HG02973 (cell line): ENCODE measurements at regions not wholly inside any gene's neighbourhood (a gene's known extent, or its start where the extent isn't known, plus 50 kb on each side); places are given as distances from the start of the nearest gene placed in this dataset.

ENCODE experiments used
- ATAC-seq: cut with Tn5 transposase; IDR thresholded peaks from one replicate; pipeline ENCODE4 v1.9.1; 2021; ENCODE audit warnings: moderate library complexity; ENCODE audit not compliant: unreplicated experiment

DNA sequence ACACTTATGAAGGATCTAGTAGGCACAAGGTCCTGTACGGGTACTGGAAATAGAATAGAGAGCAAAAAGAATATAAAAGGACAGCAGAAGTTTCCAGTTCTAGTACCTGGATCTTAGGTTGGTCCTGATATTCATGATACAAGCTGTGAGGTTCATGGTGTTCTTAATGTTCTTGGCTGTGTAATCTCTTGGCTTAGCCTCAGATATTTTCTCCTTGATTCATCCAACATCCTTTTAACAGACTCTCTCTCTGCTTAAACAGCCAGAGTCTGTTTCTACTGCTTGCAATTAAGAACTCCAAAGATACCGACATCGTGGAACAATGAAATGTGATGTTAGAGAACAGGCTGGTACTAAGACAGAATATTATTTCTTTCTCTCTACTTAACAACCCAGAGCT lies 49.9 kb downstream of the CNTN3 start:
- no peak for ATAC-seq

DNA sequence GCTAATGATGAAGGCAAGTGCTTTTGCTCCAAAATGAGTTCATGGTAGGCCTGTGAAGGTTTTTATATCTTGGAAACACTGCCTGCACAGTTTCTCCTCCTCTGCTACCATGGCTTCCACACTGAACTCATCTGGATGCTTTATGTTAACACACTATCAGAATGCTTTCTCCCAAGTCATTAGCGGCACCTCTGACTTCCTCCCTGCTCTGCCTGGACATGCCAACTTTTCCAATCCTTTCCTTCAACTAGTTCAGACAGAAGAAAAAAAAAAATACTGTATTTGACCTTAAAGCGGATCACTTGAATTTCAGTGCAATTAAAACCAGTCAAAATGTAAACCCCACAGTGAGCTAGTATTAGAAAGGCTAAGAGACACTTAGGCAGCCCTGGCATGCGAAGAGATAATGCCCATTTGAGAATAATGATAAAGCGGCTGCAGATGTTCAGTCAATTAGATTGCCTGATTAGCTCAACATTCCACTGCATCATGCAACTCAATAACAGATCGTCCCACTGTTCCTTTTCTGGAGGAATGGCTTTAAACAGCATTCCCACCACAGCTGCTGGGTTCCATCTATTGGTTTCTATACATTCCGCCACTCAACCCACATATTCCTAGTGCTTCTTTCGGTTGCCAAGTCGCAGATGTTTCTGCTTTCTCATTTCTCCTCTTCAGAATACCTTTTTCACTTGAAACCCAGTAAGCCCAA lies 51.7 kb downstream of the CNTN3 start:
- no peak for ATAC-seq

DNA sequence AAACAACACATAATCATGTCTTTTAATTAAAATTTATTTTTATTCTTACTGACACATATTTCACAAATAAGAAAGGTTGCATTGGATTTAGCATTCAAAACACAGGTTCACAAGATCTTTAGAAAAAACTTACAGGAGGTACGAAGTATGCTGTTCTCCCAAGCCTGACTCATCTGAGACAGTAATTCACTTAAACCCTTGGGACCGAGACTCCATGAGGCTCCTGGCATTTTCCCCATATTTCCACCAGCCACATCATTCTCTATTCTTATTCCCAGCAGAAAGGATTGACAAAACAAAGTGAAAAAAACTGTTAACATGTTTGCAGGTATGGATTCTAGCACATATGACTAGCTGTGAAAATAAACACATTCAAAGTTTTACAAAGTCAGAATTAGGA lies 52.6 kb downstream of the CNTN3 start:
- no peak for ATAC-seq

DNA sequence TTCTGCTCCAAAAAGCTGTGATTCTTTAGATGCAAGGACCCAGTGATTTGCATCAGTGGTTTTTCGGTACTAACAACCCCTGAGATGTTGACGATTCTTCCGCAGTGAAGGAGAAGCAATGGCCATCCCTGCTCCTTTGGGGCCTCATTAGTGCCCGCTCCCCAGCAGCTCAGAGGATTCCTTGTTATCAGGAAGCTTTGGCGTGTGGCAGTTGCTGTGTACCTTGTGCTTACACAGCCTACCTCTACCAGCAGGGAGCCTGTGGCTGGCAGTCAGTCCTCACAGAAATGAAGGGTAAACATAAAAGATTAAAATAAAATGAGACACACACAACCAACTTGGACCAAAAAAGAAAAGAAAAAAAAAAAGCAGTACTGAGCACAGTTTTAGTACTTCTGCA lies 55.2 kb downstream of the CNTN3 start:
- no peak for ATAC-seq

DNA sequence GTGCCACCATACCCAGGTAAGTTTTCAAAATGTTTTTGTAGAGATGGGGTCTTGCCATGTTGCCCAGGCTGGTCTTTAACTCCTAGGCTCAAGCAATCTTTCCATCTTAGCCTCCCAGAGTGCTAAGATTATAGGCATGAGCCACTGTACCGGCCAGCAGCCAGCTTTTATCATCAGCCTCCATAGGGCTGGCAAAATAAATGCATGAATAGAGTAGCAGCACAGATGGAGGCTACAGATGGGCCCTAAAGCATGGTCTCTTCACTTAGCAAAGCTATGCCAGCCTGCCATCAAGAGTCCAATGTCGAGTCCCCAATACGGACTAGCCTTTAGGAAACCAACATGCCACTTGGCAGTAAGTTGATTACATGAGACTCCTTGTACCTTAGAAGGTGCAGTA lies 63.8 kb downstream of the CNTN3 start:
- ATAC-seq = no peak

DNA sequence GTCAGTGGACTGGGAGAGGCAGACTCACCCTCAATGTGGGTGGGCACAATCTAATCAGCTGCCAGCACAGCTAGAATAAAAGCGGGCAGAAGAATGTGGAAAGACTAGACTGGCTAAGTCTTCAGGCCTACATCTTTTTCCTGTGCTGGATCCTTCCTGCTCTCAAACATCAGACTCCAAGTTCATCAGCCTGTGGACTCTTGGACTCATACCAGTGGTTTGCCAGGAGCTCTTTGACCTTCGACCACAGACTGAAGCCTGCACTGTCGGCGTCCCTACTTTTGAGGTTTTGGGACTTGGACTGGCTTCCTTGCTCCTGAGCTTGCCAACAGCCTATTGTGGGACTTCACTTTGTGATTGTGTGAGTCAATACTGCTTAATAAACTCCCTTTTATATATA lies 68.0 kb downstream of the CNTN3 start:
- ATAC-seq = no peak

DNA sequence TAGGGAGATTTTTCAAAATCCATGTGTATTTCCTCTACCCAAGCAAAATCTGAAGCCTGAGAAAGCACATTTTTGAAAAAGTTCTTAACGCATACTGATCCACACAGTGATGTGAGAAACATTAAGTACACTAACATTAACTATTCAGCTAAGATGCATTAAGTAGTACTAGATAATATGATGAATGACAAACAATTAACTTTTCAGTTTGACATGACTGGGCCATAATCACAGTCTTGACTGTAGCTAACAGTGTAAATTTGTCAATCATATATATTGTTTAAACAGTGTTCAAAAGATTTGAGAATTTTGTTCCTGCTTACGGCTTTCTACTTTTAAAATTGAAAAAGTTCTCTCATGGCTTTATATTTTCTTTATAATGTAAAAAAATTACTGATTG lies 72.0 kb downstream of the CNTN3 start:
- ATAC-seq = no peak

DNA sequence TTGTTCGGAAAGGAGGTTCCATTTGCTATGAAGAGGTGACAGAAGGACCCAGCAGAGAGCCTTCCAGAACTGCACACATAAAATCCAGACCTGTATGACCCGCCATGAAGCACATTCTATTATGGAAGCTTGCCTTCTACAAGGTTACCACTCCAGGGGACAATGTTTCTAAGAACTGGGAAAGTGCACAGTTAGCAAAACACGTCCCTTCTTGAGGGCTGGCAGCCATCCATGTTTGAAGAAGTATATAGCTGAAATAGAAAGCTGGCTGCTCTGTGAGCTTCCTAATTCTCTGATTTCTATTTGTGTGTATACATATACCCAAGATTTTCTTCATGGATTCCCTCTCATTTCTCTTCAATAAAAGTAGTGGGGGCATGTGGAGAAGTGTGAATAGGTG lies 74.6 kb downstream of the CNTN3 start:
- no peak for ATAC-seq

DNA sequence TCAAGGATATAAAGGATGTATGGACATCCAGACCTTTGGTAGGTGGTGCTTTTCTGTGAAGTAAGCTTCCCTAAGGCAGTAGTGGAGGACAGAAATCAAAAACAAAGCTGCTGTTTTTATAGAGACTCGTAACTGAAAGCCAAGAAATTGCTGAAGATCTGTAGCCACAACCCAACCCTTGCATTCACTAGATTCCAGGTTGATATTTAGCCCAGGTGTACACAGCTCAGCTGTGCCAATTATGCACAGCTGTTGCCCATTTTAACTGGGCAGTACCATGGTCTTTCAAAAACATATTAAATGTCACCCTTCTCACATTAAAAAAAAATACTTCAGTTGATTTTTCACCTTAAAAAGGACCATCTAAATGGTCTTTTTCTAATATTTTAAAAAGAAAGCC lies 75.8 kb downstream of the CNTN3 start:
- no peak for ATAC-seq

DNA sequence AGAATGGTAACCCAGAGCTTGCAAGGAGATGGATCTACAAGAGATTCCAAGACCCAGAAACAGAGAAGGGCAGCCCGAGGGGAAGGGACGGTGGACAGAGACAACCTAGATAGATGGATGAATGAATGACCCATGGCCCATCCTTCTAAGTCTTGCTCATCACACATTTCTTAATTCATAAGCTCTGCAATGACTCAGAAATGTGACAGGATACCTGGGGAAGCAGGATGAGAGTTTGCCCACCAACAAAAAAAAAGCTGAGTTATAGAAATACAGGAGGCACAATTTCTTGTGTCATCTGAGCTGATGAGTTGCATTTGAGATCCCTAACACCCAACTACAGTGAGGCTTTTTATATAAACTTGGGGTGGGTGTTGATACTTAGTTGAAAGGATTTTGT lies 76.6 kb downstream of the CNTN3 start:
- ATAC-seq = no peak

DNA sequence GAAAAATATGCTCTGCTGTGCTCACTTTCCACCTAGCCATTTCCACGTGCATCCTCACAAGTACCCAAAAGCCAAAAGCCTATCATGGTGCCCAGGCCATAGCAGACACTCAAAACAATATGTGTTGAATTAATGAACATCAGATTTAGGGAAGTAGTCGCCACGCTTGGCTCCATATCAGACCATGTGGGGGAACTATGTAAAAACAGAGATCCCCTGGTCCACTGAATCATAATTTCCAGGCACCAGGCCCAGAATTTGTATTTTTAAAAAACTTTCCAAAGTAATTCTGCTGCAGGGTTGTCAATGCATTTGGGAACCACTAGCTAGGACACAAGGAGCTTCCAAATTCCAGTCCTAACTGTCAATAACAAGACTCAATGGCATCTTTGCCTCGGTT lies 77.3 kb downstream of the CNTN3 start:
- ATAC-seq = no peak

DNA sequence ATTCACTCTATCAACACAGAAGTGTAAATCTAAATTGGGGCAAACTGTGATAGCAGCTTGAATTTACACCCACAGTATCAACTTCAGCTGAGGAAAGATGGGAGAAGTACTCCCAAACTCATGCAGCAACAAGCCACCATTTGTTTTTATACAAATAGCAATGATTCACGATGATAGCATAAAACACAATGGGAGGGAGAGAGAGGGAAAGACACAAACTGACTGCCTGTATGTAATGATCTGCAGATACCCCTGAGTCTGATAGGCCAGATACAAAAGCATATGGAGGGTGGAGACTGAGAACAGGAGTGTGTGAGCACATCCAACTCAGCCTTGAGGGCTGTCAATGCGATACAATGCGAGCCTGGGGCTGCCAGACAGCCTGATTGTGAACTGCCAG lies 79.2 kb downstream of the CNTN3 start:
- no peak for ATAC-seq

DNA sequence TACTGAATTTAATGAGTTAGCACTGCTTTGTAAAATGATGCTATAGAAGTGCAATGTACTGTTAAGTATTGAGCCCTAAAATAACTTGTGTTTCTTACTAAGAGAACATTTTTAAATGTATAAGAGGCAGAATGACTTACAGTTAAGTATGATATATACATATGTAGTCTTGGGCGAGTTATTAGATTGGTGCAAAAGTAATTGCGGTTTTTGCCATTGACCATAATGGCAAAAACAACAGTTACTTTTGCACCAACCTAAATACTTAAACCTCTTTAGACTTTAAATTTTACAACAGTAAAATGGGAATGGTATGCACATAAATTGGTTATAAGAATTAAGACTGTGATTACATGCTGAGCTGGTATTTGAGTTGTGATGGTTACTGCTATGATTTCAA lies 79.8 kb downstream of the CNTN3 start:
- no peak for ATAC-seq

DNA sequence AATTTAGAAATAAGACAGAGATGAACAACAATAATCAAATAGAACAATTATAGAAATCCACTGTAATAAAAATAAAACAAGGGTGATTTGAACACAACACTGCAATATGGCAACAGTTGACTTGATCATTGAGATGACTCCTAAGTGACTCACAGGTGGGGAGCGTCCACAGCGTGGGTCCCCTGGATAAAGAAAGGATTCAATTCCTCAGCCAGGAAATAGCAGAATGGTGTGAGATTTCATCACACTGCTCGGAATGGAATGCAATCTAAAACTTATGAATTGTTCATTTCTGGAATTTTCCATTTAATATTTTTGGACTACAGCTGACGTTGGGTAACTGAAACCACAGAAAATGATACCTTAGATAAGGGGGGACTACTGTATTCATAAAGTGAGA lies 82.0 kb downstream of the CNTN3 start:
- no peak for ATAC-seq

DNA sequence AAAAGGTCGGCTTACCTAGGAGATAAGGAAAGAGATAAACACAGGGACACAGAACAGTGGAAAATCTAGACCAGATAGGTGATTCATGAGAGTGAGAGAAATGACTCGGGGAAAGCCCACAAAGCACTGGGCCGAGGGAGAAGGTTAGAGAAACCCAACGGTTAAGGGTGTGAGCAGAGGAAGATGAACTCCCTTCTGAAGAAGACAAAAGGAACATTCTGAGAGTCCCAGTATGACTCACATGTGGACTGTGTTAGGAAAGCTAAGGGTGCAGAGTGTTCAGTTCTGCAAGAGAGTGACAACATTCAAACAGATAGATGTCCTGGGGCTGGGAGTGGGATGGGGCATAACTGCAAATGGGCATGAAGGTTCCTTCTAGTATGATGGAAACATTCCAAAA lies 83.0 kb downstream of the CNTN3 start:
- ATAC-seq = no peak

DNA sequence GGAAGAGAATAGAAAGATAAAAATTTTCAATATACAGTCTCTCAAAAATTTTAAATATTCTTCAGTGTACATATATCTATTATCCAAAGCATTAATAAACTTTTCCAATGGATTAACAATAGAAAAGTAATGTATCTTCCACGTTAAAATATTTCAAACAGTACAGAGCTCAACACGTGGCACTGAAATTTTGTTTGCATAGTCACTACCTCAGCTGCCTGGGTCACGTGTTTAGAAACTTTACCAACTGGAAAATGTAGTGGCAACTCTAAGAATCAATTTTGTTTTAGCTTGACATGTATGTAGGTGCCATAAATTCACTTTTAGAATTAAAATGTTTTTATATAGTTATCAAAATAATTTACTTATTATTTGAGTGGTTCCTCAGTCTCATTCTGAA lies 85.3 kb downstream of the CNTN3 start:
- ATAC-seq = no peak

DNA sequence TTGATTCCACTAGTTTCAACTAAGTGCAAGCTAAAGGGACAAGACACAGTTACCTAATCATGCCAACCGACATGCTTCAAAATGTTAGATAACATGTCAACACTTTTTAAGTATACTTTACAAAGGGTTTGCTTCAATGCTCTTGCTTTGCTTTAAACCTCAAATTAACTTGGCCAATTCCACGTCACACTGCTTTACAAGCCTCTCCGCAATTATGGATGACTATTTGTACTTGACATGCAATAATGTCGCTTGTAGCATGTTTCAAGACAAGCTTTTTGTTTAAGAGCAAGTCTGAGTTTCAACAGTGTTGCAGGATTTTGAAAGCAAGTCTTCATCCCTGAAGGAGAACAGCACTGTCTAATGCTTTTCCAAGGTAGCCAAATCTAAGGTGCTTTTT lies 86.9 kb downstream of the CNTN3 start:
- ATAC-seq = no peak

DNA sequence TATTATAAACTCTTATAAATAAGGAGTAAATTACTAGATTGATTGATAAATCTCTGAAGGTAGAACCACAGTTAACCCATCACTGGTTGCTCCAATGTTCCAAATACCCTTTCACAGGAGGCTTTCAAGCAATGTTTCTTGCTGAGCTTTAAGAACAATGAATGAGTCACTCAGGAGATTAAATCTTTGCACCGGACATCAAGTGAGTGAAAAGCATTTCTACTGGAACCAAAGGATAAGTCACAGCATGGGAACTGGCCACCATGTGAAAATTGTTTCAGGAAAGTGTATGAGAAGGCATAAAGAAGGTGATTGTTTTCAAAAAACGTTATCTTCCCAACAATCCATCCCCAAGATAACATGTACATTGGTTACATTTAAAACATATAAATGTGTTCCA lies 90.6 kb downstream of the CNTN3 start:
- ATAC-seq = no peak

DNA sequence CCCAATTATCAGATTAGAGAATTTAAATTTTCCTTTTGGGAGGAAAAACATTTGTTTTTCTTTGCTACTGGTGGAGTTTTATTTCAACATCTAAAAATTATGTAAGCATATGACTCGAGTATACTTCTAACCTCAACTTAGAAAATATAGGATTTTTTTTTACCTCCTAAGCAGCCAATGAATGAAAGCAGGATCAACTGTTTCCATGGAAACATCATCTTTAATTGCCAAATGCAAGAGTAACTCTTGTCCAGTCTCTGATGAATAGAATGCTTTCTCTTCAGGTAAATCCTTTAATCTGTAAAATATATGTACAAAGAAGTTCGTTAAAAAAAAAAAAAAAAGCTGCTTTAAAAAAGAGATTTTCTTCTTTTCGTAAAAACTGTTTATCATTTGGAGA lies 93.6 kb downstream of the CNTN3 start:
- no peak for ATAC-seq

DNA sequence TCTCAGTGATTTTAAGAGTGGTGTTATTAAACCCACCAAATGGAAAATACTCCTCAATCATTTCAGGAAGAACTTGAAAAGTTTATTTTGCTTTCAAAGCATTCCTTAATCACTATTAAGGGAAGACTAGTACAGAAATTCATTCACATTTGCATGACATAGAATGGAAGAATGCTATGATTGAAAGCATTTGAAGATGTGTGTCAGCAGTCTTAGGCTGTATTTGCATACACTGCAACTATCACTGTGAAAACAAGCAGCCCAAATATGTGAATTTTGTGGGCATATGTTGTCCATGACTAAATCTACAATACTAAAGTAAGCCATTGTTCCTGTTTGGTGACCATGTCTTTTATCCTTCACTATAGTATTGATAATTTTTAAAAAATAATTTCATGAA lies 95.8 kb downstream of the CNTN3 start:
- ATAC-seq = no peak

DNA sequence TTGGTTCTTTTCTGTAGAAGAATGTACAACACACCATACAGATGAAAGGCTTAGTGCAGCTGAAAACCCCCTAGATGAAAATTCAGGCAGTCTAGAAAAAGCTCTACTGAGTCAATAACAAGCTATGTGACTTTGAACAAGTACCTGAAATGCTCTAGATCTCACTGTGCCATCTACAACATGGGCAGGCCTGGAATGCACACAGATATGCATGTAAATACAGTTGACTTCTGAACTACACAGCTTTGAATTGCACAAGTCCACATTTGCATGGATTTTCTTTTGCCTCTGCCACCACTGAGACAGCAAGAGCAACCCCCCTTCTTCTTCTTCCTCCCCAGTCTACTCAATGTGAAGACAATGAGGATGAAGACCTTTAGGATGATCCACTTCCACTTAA lies 98.4 kb downstream of the CNTN3 start:
- ATAC-seq = no peak

DNA sequence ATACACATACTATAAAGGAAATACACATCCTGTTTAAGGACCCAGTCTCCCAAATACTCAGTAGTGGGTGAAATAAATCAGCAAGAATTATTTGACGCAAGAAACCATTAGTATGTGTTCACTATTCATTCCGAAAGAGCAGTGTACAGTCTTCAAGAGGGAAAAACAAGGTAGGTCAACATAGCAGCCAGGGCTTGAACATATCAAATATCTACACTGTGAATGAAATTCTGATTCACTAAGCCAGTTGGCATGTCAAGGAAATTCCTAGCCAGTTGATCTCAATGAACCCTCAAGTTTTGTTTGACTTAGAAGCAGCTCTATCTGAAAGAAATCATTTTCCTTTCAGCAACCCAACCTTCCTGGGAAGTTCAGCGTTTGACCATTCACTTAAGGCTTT lies 99.0 kb downstream of the CNTN3 start:
- ATAC-seq = no peak

DNA sequence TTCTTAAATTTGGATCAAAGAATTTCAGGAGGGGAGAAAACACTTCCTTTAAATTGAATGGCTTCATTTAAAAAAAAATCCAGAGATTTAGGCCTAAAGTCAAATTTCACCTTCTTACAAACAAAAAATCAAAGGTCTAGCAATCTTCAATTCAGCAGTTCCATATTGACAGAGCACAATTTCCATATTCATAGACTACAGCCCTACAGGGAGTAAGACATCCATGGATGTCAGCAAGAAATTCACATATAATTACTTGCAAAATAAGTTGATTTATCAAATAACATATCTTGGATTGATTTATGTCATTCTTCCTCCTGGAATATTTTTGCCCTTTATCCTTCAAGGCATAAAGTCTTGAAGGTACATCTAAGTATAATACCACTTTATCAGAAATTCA lies 103.4 kb downstream of the CNTN3 start:
- no peak for ATAC-seq
